GM19463 (cell line): ENCODE measurements at regions not wholly inside any gene's neighbourhood (a gene's known extent, or its start where the extent isn't known, plus 50 kb on each side); places are given as distances from the start of the nearest gene placed in this dataset.

ENCODE experiments used
- ATAC-seq: cut with Tn5 transposase; IDR thresholded peaks from one replicate; pipeline ENCODE4 v1.9.1; 2021; ENCODE audit warnings: mild to moderate bottlenecking, moderate library complexity; ENCODE audit not compliant: unreplicated experiment

GRCh38 chr15:91706322-91707032 is 147.0 kb upstream of the SLCO3A1 start:
- peak; percentile 72 for ATAC-seq

GRCh38 chr15:91710080-91710698 is 143.3 kb upstream of the SLCO3A1 start:
- no peak for ATAC-seq

DNA sequence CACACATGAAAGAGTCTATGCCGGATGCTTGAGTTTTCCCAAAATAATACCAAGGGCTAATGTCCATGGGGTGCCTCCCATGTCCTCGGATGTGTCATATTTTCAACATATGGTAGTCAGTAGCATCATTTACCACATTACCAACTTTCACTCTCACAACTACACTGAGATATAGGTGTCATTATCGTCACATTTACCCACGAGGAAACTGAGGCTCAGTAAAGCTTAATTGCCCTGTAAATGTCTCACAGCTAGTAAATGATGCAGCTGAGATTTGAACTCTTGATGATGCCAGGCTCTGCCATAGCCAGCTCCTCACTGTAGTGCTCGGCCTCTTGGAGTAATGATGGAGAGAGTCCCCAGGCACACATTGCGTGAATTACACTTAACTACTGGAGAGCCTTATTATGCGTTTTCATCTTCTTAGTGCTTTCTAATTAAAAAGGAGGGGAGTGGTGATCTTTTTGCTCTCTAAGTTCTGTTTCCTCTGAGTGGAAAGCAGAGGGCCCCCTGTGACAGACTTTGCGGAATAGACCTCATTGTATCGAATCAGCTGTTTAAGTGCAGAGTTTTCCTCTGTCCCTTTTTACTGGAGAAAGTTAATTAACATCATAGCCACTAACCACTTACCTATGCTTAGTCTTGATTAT is 142.0 kb upstream of the SLCO3A1 start:
- ATAC-seq, result no peak

- no peak for ATAC-seq
These were observed 141.2 kb upstream of the SLCO3A1 start for GRCh38 chr15:91712286-91712685.

GRCh38 chr15:91716536-91716935 is 137.0 kb upstream of the SLCO3A1 start:
- ATAC-seq, result no peak

DNA sequence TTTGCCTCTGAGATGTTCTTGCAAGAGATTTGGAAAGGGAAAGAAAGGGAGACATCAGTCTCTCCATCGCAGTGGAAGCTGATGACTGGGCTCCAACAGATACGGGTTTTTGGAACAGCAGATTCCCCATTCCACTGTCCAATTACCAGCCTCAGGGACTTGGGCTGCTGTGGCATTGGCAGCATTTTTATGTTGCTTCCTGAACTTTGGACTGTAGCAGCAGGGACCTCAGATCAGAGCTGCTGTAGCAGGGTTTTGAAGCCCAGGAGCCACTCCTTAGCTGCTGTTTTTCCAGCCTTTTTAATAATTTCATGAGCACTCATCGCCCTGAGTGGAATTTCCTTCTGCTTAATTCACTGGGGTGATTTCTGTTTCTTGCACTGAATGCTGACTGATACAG is 135.7 kb upstream of the SLCO3A1 start:
- ATAC-seq, result no peak

DNA sequence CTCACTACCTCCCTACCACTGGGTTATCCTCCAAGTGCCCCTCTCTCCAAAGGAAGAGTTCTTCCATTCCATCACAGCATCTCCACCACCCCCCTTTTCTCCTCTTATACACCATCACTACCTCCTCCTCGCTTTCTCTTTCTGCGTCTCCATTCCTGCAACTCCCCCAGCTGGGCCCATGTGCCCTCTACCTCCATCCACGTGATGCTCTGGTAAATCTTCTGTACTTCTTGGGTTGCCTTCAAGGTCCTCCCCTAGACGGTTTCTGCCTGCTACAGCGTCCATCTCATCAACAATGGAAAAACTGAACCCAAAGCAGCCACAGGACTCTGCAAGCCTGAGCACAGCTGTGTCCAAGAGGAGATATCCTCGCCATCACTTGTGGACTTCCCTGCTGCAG is 129.5 kb upstream of the SLCO3A1 start:
- no peak for ATAC-seq

- no peak for ATAC-seq
These were observed 119.8 kb upstream of the SLCO3A1 start for GRCh38 chr15:91733661-91734060.

- ATAC-seq, result no peak
These were observed 116.2 kb upstream of the SLCO3A1 start for GRCh38 chr15:91737151-91737818.

- no peak for ATAC-seq
These were observed 111.5 kb upstream of the SLCO3A1 start for GRCh38 chr15:91741986-91742385.

DNA sequence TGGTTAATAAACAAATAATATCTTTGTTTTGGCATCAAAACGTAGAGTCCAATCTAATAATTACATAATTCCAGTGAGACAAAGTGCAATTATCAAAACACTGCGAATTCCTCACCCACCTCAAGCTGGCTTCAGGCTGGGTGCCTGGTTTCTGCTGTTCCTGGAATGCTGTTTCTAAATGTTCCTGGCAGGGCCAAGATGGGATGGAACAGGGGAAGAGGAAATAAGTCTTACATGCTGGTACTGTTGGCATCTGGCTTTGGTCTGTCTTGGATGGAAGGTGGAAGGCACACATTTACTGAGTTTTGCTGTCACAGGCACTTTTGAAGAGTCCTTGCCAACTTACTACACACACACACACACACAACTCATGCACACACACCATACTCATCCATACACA is 101.9 kb upstream of the SLCO3A1 start:
- no peak for ATAC-seq

DNA sequence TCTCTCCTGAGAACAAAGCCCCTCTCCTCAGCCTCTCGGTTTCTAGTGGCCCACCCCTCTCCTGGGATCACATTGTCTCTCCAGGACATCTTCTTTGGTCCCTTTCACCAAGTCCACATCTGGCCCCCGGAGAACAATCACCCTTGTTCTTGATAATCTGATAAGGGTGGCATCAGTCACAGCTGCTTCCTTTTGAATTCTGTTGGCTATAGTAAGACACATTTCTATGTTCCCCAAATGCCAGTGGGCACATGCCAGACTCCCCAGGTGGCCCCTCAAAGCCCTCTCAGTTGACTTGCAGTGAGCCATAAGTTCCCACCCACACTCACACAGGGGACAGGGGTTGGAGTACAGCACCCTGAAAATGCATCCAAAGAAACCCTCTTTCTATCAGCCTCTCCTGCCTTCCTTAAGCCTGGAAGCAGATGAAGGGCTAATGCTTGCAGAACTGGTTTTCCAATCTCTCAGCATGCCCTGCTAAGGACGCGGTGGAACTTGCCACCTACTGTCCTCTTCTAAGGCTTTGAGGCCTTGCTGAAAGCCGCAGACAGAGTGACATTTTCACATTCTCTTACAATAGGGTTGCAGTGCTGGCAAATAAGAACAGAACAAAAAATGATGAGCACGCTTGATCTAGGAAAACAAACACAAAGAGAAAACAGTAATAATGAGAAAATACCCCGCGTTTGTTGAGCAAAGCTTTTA is 101.3 kb upstream of the SLCO3A1 start:
- ATAC-seq, result no peak

DNA sequence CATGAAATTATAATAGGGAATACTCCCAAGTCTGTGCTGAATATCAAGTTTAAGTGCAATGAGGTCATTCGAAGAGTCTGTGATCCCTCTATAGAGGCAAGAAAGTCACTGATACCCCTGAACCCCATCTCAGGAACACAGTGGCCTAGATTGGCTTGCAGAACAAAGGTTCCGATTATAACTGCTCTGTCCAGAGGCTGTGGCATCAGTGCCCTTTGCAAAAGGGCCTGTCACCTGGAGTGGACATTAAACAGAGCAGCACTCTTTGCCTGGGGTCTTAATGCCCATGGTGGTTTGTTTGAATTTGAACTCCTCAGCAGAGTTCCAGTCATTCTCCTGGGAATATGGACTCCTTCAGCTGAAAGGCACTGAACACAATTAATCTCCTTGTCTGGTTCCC is 93.9 kb upstream of the SLCO3A1 start:
- no peak for ATAC-seq

DNA sequence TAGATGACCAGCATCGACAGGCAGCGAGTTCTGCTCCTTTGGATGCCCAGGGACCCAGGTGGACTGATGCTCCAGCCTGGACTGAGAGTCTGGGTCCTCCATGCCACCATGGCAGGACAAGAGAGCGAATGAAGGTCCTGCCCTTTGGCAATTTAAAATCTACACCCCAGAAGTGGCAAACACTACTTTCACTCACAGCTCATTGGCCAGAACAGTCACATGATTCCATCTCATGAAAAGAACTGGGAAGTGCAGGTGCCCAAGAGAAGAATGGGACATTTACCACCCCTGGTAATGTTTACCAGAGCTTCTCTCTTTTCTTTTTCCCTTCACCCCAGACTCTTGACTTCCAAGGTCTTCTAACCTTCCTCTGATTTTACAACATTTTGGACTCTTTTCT is 87.8 kb upstream of the SLCO3A1 start:
- no peak for ATAC-seq

DNA sequence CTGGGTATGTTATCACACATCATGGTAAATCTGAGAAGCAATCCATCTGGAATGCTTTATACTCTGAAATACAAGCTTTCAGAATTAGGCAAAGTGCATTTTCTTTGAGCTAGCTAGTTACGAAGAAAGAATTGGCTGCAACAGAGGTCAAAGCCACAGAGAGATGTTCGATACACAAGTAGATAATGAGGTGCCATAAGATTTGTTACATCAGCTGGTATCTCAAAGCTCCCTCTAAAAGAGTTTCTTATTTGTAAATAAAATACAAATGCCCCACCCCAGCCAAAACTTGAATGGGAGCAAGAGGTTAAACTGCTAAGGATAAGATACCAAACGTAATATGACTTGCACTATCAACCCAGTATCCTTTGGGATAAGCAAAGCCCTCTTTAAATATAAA is 84.0 kb upstream of the SLCO3A1 start:
- ATAC-seq, result no peak

GRCh38 chr15:91769894-91770293 is 83.6 kb upstream of the SLCO3A1 start:
- ATAC-seq, result no peak

- ATAC-seq, result no peak
These were observed 77.4 kb upstream of the SLCO3A1 start for GRCh38 chr15:91776104-91776503.

DNA sequence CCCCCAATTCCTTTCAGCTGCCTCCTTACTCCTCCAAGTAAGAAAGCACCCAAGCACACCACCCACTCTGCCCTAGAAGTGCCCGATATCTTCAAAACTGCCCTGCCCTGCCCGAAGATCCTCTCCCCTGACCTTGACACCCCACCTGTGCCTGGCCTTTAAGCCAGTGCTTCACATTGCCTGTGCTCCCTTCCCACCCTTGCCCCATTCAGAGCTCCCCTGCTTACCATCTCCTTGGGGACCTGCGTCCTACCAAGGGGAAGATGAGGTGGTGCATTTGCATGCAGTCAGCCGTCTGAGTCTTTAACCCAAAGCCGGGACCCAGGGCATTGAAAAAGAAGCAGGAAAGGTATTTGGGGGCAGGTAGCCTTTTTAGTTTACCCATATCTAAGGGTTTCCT is 73.5 kb upstream of the SLCO3A1 start:
- no peak for ATAC-seq

- ATAC-seq, result no peak
These were observed 73.1 kb upstream of the SLCO3A1 start for GRCh38 chr15:91780387-91780786.

DNA sequence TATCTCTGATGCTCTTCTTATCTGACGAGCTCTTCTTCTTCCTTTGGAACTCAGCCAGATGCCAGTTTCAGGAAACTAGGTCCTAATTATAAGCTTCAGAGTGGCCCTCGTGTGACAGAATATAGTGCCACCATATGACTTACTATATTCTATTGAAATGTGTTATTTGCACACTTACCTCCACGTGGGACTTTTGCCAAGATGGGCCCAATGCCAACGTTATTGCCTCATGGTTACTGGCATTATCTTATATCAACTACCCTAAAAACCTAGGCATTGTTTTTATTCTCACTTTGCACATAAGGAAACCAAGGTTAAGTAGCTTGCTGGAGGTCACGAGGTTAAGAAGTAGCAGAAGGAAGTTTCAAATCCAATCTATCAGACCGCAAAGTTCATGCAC is 71.3 kb upstream of the SLCO3A1 start:
- ATAC-seq, result no peak

- no peak for ATAC-seq
These were observed 70.5 kb upstream of the SLCO3A1 start for GRCh38 chr15:91783008-91783407.
